ENCODE measurements at regions not wholly inside any gene's neighbourhood (a gene's known extent, or its start where the extent isn't known, plus 50 kb on each side); places are given as distances from the start of the nearest gene placed in this dataset.
A peak's percentile ranks its signal among the peaks of the same experiment; 100 is the strongest.

DNA sequence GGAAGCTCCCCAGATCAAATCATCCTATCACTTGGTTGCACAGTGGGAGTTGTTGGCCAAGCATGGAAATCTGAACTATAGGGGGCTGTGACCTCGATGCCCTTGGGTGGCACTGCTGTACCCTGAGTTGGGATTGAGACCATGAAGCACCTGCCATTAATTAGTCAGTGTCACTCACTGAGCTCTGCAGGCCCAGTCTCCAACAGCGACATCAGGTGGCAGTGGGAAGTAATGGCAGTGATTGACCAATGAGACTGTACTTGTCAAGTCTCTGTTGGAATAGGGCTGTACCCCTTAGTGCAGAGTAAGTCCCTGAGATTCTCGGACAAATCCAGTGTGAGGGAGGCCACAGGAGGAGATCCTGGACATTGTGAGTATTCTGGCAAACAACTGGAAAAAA is 118.0 kb upstream of the RPL38 start:
- no peak for DNase-seq (ENCODE audit: low spot score)

DNA sequence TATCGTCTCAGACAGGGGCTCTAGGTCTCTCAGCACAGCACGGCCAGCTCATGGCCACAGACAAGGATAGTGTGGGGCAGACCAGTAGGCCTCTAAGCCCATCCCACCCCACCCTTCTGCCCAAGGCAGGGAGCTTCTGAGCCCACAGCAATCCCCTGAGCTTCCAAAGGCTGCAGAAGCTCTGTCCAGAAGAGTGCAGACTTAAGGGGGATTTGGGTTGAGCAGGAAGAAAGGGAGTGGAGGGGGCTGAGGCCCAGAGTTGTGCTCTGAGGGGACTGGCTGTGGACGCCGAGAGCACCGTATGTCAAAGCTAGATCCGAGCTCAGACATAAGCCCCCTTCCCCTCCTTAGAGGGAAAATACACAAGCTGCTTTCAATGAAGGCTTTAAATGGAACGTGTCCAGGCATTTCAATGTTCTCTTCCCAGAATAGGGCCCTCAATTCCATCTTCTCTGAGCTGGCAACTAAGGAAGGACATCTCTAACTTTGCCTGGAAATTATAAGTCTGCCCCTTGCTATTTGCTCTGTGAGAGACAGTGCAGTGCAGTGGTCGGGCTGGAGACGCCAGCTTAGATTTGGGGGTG is 116.4 kb upstream of the RPL38 start:
- no peak for DNase-seq (ENCODE audit: low spot score)

DNA sequence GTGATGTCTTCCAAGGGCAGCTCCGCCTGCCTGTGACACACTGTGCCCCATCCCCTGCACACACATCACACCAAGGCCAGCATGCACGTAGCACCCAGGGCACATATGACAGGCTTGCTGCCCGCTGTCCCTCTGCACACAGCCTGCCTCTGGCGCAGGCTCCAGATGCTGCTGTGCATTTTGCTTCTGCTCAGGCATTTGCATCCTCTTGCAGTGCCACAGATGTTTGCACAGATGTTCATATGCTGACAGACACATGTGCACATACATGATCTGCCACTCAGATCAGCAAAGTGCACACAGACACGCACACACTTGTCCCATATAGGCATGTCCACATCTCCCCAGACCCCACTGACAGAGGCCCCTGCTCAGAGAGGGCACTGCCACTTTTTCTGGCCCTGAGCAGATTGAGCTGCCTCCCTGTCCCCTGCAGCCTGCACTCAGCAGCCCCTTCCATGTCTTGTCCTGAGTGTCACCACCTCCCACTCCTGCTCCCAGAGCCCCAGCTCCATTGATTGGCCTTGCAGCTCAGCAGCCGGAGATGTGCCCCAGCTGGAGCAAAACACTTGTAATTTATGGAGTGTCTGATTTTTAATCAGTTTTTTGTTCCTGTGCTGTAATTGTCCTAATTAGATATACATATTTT is 115.1 kb upstream of the RPL38 start:
- no peak for DNase-seq (ENCODE audit: low spot score)

DNA sequence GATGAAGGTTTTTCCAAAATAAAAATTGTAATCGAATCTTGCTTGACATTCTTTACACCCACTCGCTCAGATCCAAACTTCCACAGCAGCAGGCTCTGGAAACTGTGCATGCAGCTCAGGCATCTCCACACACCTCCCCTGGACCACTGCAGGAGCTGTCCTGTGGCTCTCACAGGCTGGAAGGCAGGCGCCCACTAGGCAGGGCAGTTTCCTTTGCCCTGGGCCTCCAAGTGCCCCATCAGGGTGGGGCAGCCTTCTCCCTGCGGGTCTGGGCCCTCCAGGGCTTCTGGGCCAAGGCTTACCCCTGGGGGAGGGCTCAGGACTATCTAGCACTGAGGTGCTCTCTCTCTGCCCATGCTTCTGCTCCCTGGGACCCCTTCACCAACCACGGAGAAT is 114.5 kb upstream of the RPL38 start:
- DNase-seq (ENCODE audit: low spot score): no peak

DNA sequence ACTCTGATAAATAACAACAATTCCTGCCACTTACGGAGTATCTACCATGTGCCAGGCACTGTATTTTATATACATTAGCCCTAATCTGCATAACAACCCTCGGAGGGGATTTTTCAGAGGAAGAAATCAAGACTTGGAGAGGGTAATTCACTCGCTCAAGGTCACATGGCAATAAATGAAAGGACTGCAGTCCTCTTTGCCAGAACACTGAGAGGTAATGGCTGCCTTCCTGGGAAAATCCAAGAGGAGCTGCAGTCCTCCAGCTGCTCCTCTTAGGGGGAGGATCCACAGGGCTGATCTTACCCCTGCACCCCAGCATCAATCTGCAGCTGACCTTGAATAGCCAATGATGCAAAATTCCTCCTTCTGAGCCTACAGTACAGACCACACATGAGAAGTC is 114.1 kb upstream of the RPL38 start:
- DNase-seq (ENCODE audit: low spot score): no peak

DNA sequence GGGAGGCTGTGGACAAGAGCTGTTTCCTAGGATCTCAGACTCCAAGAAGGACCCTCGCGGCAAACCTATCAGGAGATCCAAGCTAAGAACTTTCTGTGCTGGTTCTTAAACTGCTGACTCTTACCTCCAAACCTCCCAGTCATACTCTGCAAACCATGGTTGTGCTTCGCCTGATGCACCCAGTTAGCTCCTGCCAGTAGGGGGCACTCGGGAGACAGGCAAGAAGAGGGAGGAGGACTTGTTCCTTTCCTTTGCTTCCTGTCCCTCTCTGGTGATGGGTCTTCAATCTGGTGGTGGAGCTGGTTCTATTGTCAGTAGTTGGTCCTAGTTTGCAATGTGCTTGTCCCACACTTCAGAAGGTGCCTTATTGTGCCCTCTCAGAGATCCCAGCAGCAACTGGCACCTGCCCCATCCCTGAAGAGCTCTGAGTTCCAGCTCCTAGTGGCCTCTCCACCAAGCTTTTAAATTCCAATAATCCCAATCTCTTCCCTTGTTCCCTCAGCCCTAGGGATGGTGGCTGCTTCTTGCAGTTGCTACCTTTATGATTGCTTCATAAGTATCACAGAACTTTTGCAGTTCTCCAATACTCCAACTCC is 113.5 kb upstream of the RPL38 start:
- DNase-seq (ENCODE audit: low spot score): peak; percentile 51

DNA sequence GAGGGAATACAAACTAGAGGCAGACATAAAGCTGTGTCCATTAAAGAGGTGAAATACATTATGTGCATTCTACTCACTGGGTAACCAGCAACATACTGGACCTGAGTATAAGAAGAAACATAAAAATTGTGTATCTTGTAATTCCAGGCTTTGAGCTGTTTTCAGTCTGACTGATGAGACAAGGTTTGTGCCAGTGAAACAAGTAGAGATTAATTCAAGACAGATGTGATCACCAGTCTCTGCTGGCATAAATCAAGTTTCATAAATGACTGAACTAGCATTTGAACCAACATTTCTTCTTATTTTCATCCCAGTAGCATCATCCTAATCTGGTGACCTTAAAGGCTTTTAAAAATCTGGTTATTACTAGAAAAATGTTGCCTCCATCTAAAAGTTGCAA is 108.8 kb upstream of the RPL38 start:
- no peak for DNase-seq (ENCODE audit: low spot score)

DNA sequence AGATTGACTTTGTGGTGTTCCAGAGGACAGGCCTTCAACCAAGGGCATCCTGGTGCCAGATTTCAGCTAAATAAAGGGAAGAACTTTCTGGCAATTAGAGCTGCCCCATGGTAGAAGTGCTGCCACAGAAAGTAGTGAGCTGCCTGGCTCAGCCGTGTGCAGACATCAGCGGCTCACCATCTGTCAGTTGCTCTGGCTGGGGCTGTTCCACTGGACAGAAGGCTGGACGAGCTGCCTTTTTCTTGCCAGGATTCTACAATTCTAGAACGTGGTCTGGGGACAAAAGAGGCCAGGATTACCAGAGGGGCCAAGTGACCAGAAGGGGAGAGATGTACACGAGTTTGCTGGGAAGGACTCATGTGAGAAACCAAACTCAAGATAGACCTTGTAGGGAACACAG is 107.0 kb upstream of the RPL38 start:
- no peak for DNase-seq (ENCODE audit: low spot score)

DNA sequence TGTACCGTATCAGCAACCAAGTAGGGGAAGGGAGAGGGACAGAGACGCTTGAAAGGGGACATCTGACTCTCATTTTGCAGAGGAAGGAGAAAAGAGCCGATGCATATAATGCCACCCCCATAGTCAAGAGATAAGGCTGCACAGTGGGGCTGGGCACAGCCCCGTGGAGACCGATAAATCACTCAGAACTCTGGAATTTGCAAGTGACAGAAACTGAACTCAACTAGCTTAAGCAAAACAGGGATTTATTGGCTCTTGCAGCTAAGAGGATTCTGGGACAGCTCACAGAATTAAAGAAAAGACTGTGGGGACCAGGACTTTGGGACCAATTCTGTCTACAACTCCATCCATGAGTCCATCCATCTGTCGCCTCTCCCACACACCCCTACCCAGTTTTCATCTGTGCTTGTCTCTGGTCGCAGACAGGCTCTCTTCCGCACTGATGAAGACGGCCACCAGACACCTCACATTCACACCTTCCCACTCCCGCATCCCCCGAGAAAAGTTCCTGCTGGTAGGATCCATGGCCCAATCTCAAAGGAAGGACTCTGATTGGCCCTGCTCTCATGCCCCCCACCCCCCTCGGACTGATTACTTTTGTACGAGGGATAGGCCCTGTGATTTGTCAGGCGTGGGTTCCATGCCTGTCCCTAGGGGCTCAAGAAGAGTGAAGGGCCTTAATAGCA is 105.9 kb upstream of the RPL38 start:
- DNase-seq (ENCODE audit: low spot score): no peak

DNA sequence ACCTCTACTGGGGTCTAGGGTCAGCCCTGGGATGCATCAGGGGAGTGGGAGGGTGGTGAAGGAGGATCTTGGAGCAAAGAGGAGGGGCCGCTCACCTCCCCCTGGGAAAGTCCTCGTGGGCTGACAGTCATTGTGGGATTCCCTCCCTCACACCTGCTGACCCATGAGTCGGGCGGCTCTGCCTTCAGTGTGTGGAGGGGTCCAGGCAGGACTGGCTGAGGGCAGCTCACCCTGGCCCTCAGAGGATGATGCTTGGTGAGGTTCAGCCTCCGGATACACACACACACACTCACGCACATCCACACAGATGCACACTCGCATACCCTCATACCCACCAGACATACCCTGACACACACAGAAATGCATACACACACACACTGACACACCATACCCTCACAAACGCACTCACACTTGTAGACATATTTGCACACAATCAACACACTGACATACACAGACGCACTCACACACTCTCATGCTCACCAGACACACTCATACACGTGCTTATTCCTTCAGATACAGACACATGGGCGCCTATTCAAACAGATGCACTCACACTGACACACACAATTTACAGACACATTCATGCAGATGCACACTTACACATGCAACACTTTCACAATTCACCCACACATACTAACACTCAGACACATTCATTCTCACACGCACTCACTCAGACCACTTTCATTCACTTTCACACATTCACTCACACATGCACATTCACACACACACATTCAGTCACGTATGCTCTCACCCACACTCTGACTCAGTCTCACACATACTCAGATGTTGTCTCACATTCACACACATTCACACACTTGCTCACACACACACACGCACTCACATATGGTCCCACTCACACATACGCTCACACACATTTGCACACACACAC is 105.1 kb upstream of the RPL38 start:
- no peak for DNase-seq (ENCODE audit: low spot score)

DNA sequence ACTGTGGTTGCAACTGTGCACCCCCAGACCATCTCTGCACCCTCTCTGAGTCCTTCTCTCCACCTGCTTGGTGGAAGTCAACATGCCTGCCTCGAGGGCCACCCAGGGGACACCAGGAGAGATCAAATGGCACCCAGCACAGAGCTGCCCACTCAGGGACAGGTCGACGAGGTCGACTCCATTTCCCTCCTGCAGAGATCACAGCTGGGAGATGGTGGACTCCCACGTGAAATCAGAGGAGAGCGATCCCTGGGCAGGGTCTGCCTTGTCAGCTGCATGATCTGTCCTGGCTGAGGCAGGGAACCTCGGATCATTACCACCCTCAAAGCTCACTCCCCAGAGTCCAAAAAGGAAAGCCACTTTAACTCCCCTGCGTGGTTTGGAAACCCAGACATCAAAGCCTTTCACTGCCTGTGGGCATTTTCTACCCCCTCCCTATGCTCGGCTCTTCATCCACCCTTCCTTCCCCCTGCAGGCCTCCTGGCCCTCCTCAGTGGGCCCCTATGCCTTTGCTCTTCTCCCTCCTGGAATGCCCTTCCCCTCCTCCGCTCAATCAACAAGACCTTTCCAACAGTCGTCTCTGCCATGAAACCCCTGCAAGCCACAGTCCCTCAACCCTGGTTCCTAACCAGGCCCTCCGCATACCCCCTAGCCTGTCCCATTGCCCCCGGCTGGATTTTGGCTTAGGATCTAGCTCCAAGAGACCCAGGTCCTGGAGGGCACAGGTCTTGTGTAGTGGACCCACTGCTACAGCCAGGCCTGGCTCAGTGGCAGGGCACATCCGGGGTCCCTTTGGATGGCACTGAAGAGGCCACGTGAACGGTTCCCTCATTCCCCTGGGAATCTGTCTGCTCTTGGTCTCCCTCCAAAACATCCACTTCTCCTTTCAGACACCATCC is 103.8 kb upstream of the RPL38 start:
- DNase-seq (ENCODE audit: low spot score): no peak

DNA sequence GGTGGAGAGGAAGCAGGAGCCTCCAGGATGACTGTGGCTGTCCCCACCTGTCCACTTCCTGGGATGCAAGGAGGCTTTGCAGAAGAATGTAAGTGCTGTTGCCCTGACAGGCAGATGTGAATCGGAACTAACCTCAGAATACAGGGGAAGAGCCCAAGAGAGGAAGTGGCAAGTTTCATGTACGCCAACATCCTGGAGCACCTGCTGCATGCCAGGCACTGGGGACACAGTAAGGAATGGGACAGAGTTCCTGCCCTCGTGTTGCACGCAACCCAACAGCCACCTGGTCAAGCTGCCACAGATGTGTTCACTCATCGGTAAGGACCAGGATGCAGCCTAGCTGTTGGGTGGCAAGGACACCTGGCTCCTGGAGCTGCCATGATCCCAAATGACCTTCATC is 98.6 kb upstream of the RPL38 start:
- DNase-seq (ENCODE audit: low spot score): no peak

DNA sequence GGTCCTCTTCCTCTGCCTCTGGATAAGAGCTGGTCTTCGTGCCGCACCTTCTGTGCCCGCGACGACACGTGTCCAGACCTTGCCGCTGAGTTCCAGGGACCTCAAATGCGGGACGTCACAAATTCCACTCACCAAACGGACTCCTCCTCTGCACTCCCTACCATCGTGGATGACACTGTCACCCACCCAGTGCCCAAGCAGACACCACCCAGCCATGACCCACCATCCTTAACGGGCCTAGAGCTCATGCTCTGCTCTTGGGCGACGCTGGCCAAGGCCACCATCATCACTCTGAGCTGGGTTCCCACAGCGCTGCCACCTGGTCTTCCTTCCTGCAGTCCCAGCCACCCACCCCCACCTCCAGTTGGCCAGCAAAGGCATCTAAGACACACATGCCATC is 96.4 kb upstream of the RPL38 start:
- no peak for DNase-seq (ENCODE audit: low spot score)

DNA sequence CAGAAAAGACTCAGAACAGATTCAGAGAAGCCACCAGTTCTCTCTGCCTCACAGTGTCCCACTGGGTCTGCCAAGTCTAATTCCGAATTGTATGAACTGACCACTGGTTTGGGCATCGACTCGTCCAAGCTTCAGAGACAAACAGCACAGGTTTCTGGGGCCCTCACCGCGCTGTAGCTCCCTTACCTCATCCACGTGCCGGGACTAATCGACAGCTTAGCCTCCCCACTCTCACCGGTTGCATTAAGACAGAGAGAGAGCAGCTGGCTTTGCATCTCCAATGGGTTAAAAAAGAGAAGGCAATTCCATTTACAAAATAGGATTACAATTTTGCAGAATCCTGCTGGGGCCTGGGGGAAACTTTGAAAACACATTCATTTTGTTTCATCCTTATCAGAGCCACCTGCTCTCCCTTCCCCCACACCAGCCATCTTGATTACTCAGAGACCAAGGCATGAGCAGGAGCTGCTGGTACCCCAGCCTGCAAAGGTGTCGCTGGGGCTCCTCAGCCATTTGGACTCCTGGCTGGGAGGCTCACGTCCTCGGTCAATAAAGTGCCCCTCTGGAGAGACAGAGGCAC is 95.3 kb upstream of the RPL38 start:
- no peak for DNase-seq (ENCODE audit: low spot score)

DNA sequence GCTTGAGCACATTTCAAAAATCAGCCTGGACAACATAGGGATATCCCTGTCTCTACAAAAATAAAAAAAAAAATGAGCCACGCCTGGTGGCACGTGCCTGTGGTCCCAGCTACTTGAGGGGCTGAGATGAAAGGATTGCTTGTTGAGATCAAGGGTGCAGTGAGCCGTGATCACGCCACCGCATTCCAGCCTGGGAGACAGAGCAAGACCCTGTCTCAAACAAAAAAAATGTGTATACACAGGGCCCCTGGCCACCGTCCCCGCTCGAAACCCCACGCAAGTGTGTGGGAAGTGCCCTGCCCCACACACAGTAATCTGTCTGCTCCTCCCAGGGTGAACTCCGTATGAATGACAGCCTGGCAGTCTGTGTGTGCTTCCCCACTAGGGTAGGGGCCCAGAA is 93.0 kb upstream of the RPL38 start:
- DNase-seq (ENCODE audit: low spot score): peak; percentile 73

DNA sequence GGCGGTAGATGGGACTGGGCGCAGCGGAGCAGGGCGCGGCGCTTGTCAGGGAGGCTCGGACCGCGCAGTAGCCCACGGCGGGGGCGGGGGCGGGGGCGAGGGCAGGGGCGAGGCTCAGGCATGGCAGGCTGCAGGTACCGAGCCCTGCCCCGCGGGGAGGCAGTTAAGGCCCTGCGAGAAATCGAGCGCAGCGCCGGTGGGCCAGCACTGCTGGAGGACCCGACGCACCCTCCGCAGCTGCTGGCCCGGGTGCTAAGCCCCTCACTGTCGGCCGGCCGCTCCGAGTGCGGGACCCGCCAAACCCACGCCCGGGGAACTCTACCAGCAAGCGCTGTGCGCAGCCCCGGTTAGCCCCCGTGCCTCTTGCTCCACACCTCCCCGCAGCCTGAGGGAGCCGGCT is 90.2 kb upstream of the RPL38 start:
- no peak for DNase-seq (ENCODE audit: low spot score)

DNA sequence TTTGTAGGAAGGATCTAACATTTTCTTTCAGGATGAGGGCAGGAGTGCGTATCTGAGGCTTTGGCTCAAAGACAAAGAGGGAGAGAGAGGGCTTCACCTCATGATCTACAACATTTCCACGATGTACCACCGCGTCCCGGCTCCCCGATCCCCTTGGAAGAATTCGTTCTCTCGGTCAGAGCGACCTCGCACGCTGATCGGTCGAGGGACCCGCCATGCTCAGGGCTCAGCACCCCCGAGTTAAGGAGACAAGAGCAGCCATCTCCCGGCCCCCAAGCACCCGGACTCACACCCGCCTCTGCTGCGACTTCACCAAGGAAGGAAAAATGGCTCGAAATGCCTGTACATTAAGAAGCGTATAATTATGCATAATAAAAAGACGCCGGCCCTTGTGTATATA is 89.5 kb upstream of the RPL38 start:
- no peak for DNase-seq (ENCODE audit: low spot score)

DNA sequence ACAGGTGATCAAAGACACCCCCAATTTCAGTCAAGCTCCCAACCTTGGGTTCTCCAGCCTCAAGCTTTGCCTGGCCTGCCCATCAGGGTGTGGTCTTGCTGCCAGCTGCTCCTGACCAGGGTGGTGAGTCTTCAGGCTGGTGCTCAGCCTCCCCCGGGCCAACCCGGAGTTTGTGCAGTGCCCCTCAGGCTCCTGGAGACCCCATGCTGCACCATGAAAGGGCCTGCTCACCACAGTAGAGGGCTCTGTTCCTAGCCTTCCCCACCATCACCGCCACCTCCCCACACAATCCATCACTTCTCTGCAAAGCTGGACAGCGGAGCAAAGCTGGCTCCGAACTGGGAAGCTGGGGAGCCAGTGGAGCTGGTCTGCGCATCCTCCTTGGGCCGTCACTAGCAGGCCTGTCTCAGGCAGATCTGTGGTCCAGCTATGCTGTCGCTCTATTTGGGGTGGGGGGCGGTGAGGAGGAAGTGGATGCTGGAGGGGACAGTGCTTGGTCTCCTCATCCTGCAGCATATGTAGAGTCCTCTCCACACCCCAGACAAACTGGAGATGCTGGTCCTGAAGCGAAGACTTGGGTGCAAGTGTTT is 88.5 kb upstream of the RPL38 start:
- DNase-seq (ENCODE audit: low spot score): no peak

DNA sequence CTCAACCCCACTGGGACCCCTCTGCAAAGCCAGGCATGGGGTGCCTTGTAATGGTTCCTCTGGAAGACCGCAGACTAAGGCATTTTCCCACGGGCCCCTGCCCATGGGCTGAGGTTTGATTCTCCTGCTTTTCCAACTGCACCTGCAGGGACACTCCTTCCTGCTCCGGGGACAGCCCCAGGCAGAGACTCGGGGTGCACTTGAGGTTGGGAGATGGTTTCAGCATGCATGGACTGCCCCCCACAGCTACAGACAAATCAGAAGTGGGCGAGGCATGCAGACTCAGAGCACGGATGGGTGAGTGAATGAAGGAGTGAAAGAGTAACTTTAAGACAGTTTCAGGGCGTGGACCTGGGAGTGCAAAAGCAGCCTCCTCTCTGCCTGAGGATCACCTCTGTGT is 87.9 kb upstream of the RPL38 start:
- DNase-seq (ENCODE audit: low spot score): no peak

DNA sequence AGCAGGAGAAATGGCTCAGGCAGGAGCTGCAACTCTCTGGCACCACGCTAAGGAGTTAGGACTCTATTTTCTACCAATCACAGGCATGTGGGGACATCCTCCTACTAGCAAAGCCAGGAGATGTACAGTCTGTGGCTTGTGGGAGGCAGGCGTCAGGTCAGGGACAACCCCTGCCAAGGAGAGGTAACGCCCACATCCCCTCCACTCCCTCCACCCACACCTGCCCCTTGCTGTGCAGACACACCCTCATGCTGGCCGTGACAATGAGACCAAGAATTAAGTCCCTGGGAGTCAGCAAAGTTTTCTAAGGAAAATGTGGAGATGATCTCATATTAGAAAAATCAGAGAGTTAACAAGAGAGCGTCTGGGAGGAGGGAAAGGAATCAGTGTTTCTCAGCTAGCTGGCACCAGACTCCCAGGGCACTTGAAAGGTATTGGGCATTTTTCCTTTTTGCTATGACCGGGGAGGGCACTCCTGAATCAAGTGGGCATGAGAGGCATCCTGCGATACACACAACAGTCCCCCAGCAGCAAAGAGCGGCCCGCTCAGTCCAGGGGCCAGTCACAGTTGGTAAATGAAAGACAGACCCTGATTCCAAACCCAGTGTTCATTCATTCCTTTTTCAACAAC is 87.3 kb upstream of the RPL38 start:
- DNase-seq (ENCODE audit: low spot score): peak; percentile 48
